ENCODE measurements at regions not wholly inside any gene's neighbourhood (a gene's known extent, or its start where the extent isn't known, plus 50 kb on each side); places are given as distances from the start of the nearest gene placed in this dataset.

DNA sequence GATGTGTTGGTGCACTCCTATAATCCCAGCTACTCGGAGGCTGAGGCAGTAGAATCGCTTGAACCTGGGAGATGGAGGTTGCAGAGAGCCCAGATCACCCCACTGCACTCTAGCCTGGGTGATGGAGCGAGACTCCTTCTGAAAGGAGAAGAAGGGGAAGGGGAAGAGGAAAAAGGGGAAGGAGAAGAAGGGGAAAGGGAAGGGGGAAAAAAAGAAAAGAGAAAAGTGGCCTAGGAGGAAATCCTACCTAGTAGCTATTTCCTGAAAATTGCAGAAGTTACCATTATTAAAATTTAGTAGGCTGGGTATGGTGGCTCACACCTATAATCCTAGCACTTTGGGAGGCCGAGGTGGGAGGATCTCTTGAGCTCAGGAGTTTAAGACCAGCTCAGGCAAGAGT is 67.4 kb downstream of the ARRDC3 start:
- H3K27me3 ChIP-seq: no peaks in the 10 kb centered on the region
- H3K4me1 ChIP-seq: peaks cover 0 to 42% (median 40%) of the 10 kb centered on the region in 4 donors
- peak overlapping the region in 3 of 4 donors; percentile 79 to 84 (median 82) for H3K27ac ChIP-seq
- WGBS, 2 donors: 93% methylated on average over 4 of the region's 4 CpGs
- intact Hi-C loops (cut with DNase I): loop anchor here (2.0 kb wide), 1 partner anchor 277 kb away; no protein-coding TSS in a partner anchor
- no peak overlapping the region for H3K4me3 ChIP-seq
- H3K36me3 ChIP-seq: no peaks in the 10 kb centered on the region
- TF ChIP-seq POLR2AphosphoS5 (IDR thresholded peaks at IDR 0.05) (no peak), POLR2A (IDR thresholded peaks at IDR 0.05) (no peak), EP300 (IDR thresholded peaks at IDR 0.05) (no peak)
- TF ChIP-seq, protein P1, sequence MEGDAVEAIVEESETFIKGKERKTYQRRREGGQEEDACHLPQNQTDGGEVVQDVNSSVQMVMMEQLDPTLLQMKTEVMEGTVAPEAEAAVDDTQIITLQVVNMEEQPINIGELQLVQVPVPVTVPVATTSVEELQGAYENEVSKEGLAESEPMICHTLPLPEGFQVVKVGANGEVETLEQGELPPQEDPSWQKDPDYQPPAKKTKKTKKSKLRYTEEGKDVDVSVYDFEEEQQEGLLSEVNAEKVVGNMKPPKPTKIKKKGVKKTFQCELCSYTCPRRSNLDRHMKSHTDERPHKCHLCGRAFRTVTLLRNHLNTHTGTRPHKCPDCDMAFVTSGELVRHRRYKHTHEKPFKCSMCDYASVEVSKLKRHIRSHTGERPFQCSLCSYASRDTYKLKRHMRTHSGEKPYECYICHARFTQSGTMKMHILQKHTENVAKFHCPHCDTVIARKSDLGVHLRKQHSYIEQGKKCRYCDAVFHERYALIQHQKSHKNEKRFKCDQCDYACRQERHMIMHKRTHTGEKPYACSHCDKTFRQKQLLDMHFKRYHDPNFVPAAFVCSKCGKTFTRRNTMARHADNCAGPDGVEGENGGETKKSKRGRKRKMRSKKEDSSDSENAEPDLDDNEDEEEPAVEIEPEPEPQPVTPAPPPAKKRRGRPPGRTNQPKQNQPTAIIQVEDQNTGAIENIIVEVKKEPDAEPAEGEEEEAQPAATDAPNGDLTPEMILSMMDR (IDR thresholded peaks at IDR 0.05): no peak
- no peak for DNase-seq
- H3K9me3 ChIP-seq: no peaks in the 10 kb centered on the region

DNA sequence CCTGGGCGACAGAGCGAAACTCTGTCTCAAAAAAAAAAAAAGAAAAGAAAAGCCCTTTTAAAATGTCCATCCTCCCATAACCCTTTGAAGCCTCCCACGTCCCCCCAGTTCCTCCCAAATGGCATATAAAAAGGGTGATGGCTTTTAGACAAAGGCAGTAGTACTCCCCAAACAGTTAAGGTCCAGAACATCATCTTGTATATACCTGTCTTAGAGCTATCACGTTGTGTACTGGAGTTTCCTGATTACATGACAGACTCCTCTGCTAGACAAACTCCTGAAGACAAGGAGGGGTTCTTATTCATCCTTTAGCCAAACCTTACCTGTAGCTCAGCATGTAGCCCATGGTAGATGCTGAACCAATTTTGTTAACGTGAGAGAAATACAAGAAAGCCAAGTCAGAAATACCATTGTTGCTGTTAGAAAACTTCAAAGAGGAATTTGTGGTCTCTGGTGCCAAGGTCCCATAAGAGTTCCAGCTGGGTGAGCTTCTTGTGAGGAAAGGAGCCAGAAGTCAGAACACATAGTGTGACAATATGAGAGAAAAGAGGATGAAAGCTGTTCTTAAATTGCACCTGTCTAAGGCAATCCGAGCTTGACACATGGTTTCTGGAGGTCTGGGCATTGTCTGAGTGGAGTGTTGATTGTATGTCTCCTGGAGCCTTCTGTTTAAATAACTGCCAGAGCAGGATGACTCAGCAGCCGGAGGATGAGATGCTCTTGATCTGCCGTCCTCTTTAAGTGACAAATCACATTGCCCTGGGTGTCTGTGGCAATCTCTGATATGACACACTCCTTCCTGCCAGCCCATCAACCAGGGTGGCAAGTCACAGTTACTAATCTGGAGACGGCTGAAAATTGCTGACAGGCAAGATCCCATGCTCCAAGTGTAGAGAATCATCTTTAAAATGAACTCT is 69.1 kb downstream of the ARRDC3 start:
- H3K4me3 ChIP-seq: peak overlapping the region in 1 of 4 donors; percentile 0
- WGBS, 2 donors: 41 to 49% methylated on average over 9 of the region's 9 CpGs

DNA sequence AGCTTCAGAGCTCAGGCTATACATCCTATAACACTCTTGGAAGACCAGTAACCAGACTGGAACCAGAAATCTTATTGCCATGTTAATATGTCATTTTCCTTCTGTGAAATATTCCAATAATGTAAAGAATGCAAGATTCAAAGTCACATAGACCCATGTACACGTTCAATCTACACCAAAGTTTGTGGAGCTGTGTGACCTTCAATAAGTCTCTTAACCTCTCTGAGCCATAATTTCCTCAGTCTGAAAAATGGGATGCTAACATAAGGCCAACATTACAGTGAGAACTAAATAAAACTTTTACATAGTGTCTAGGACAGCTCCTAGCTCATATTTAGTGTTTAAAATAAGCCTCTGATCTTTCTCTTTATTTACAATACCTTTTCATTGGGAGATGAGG is 70.4 kb downstream of the ARRDC3 start:
- no peak overlapping the region for H3K4me3 ChIP-seq
- no peaks in the 10 kb centered on the region for H3K27me3 ChIP-seq
- intact Hi-C loops (cut with DNase I): loop anchor here (5.0 kb wide), 2 partner anchors 210 to 380 kb away; no protein-coding TSS in a partner anchor
- peaks cover 0 to 42% (median 40%) of the 10 kb centered on the region in 4 donors for H3K4me1 ChIP-seq
- DNase-seq: no peak
- no peaks in the 10 kb centered on the region for H3K9me3 ChIP-seq
- TF ChIP-seq POLR2A (IDR thresholded peaks at IDR 0.05) (no peak), EP300 (IDR thresholded peaks at IDR 0.05) (no peak), POLR2AphosphoS5 (IDR thresholded peaks at IDR 0.05) (no peak)
- TF ChIP-seq, protein P1 (IDR thresholded peaks at IDR 0.05): no peak
- peak overlapping the region; percentile 75 to 84 (median 80) for H3K27ac ChIP-seq
- WGBS, 2 donors: 81 to 84% methylated on average over 1 of the region's 1 CpG
- H3K36me3 ChIP-seq: no peaks in the 10 kb centered on the region

More for the DNA sequence above, 69.1 kb downstream of the ARRDC3 start:
- Histone ChIP-seq H3K9me3 (no peaks in the 10 kb centered on the region), H3K27me3 (no peaks in the 10 kb centered on the region), H3K36me3 (no peaks in the 10 kb centered on the region), H3K4me1 (peaks cover 0 to 42% (median 40%) of the 10 kb centered on the region in 4 donors), H3K27ac (peak overlapping the region; percentile 75 to 84 (median 80))
- peak; percentile 93 for DNase-seq
- intact Hi-C loops (cut with DNase I): loop anchor here (1.0 to 5.0 kb wide), 4 partner anchors 69 to 382 kb away; partner anchors contain the start of gene ARRDC3
- TF ChIP-seq POLR2AphosphoS5 (IDR thresholded peaks at IDR 0.05) (peak; percentile 87 to 98 (median 96)), EP300 (IDR thresholded peaks at IDR 0.05) (peak; percentile 39 to 88 (median 74)), POLR2A (IDR thresholded peaks at IDR 0.05) (no peak)
- TF ChIP-seq, protein P1 (IDR thresholded peaks at IDR 0.05): no peak

DNA sequence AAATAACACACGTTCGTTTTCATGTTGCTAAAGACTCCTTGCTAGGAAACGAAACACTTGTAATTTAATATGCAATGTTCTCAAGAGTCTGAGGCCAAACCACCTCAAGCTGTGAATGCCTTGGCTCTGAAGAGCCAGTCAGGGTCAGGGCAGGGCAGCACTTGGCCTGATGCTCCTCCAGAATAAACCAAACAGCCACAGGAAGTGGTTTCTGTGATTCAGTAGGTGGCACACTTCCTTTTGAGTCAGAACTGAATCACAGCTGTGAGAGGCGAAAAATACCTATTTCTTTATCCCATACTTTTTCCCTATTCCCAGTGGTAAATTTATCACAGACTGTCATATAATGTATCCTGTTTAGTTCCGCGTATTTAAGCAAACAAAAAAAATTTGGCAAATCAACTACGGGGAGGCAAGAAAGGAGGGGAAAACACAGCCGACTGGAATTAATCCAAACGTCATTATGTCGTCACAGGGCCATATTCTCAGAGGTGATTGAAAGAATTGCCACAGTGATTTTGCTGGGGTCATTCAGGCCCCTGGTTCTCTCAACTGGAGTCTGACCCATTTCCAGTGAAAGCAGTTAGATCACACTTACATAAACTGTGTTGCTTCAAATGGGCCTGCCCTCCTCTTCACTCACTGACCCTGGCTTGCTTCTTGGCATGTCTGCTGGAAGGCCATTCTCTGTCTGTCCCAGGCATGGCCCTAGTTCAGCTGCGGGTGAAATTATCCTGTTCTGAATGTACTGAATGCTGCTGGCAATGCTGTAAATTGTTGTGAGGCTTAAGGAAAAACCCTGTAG is 71.2 kb downstream of the ARRDC3 start:
- intact Hi-C loops (cut with DNase I): loop anchor here (5.0 kb wide), 2 partner anchors 210 to 380 kb away; no protein-coding TSS in a partner anchor

More for the DNA sequence above, 71.2 kb downstream of the ARRDC3 start:
- no peak for TF ChIP-seq POLR2A (IDR thresholded peaks at IDR 0.05)
- TF ChIP-seq EP300 (IDR thresholded peaks at IDR 0.05): peak in 3 of 4 donors; percentile 21 to 64 (median 51)
- TF ChIP-seq, protein P1 (IDR thresholded peaks at IDR 0.05): no peak
- TF ChIP-seq POLR2AphosphoS5 (IDR thresholded peaks at IDR 0.05): peak; percentile 47 to 85 (median 77)
- peaks cover 0 to 48% (median 41%) of the 10 kb centered on the region in 4 donors for H3K4me1 ChIP-seq
- WGBS, 2 donors: 15 to 16% methylated on average over 11 of the region's 11 CpGs
- peak overlapping the region; percentile 75 to 84 (median 80) for H3K27ac ChIP-seq
- no peak overlapping the region for H3K4me3 ChIP-seq
- no peaks in the 10 kb centered on the region for H3K27me3 ChIP-seq
- H3K9me3 ChIP-seq: no peaks in the 10 kb centered on the region
- H3K36me3 ChIP-seq: no peaks in the 10 kb centered on the region
- DNase-seq: peak; percentile 88
